ENCODE measurements at regions not wholly inside any gene's neighbourhood (a gene's known extent, or its start where the extent isn't known, plus 50 kb on each side); places are given as distances from the start of the nearest gene placed in this dataset.

DNA sequence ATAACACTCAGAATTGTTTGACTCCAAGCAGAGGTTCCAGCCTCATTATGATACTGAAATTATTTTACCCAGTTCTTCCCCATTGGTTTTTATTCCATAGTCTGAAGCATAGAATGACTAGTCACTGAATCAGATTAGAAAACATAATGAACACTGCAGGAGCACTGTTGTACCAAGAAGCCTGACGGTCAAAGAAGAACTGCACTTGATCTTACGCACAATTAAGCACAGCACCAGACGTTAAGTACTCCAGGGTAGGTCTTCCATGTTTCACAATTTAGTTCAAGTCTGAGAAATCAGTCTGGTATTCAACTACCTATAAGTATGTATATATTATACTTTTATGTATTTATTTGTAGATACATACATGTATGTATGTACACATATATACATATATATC lies 973.5 kb upstream of the SPRY2 start:
- no peak overlapping the region for H3K4me3 ChIP-seq
- no peaks in the 10 kb centered on the region for H3K9me3 ChIP-seq
- intact Hi-C loops (cut with DNase I): no loop called here

GRCh38 chr13:81305928-81306327 lies 965.0 kb upstream of the SPRY2 start:
- no peak overlapping the region for H3K4me3 ChIP-seq
- DNase-seq: no peak
- H3K27ac ChIP-seq: no peak overlapping the region
- TF ChIP-seq CTCF (IDR thresholded peaks at IDR 0.05): no peak
- no peaks in the 10 kb centered on the region for H3K9me3 ChIP-seq
- H3K4me1 ChIP-seq: no peaks in the 10 kb centered on the region
- H3K27me3 ChIP-seq: no peaks in the 10 kb centered on the region
- no peak overlapping the region for H3K9ac ChIP-seq (ENCODE audit: low read depth in 2 of 2, low read length in 2 of 2)
- intact Hi-C loops (cut with DNase I): no loop called here
- H3K36me3 ChIP-seq: no peaks in the 10 kb centered on the region

More for the DNA sequence above, 973.5 kb upstream of the SPRY2 start:
- DNase-seq: no peak
- Histone ChIP-seq H3K27ac (no peak overlapping the region), H3K36me3 (no peaks in the 10 kb centered on the region), H3K4me1 (no peaks in the 10 kb centered on the region), H3K27me3 (no peaks in the 10 kb centered on the region), H3K9ac (ENCODE audit: low read depth in 2 of 2, low read length in 2 of 2) (no peak overlapping the region)
- no peak for TF ChIP-seq CTCF (IDR thresholded peaks at IDR 0.05)

DNA sequence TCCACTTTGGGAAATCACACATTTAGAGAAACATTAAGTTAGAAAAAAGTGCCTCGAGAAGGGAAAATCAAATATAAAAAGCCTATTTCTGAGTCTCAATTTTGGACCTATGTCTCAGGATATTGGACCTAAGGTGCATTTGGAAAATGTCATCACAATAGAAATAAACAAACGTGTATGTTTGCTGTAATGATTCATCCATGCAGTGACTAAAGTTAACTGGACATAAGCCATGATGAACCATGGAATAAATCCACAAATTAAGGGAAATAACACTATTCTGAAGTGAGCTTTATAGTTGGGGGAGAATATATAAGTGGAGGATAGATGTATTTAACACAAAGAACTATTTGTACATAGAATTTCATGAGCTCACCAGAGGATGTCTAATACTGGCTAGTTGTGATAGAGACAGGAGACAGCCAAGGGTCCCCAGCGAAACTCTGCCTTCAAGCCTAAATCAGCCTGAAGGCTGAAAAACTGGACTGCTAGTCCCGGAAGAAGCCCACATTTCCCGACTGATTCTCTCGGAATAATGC lies 963.3 kb upstream of the SPRY2 start:
- H3K9ac ChIP-seq (ENCODE audit: low read depth in 2 of 2, low read length in 2 of 2): no peak overlapping the region
- no peaks in the 10 kb centered on the region for H3K9me3 ChIP-seq
- DNase-seq: no peak
- H3K36me3 ChIP-seq: no peaks in the 10 kb centered on the region
- no peak for TF ChIP-seq CTCF (IDR thresholded peaks at IDR 0.05)
- H3K4me3 ChIP-seq: no peak overlapping the region
- H3K27me3 ChIP-seq: no peaks in the 10 kb centered on the region
- intact Hi-C loops (cut with DNase I): no loop called here
- no peaks in the 10 kb centered on the region for H3K4me1 ChIP-seq
- H3K27ac ChIP-seq: no peak overlapping the region

DNA sequence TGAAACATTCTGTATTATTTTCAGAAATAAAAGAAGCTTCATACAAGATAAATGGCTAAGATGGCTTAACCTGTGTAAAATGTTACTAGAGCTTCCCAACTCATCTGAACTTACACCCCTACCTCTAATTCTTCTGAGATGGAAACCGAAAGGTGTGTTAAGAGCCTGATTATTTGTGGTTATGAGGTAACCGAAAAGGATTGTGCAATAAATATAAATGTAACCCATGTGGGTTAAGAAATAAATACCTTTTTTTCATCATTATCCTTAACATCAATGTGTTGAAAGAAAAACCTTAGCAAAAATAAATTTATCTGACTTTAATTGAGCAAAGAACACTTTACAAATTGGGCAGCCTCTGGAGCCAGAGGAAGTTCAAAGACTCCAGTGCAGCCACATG lies 961.8 kb upstream of the SPRY2 start:
- H3K9me3 ChIP-seq: no peaks in the 10 kb centered on the region
- no peak overlapping the region for H3K27ac ChIP-seq
- no peaks in the 10 kb centered on the region for H3K36me3 ChIP-seq
- no peak overlapping the region for H3K9ac ChIP-seq (ENCODE audit: low read depth in 2 of 2, low read length in 2 of 2)
- no peak for DNase-seq
- H3K27me3 ChIP-seq: no peaks in the 10 kb centered on the region
- intact Hi-C loops (cut with DNase I): no loop called here
- no peak for TF ChIP-seq CTCF (IDR thresholded peaks at IDR 0.05)
- no peaks in the 10 kb centered on the region for H3K4me1 ChIP-seq
- no peak overlapping the region for H3K4me3 ChIP-seq

GRCh38 chr13:81302125-81302524 lies 961.2 kb upstream of the SPRY2 start:
- H3K9me3 ChIP-seq: no peaks in the 10 kb centered on the region
- no peak for TF ChIP-seq CTCF (IDR thresholded peaks at IDR 0.05)
- DNase-seq: no peak
- no peak overlapping the region for H3K4me3 ChIP-seq
- H3K27me3 ChIP-seq: no peaks in the 10 kb centered on the region
- H3K36me3 ChIP-seq: no peaks in the 10 kb centered on the region
- H3K27ac ChIP-seq: no peak overlapping the region
- intact Hi-C loops (cut with DNase I): no loop called here
- no peaks in the 10 kb centered on the region for H3K4me1 ChIP-seq
- H3K9ac ChIP-seq (ENCODE audit: low read depth in 2 of 2, low read length in 2 of 2): no peak overlapping the region

DNA sequence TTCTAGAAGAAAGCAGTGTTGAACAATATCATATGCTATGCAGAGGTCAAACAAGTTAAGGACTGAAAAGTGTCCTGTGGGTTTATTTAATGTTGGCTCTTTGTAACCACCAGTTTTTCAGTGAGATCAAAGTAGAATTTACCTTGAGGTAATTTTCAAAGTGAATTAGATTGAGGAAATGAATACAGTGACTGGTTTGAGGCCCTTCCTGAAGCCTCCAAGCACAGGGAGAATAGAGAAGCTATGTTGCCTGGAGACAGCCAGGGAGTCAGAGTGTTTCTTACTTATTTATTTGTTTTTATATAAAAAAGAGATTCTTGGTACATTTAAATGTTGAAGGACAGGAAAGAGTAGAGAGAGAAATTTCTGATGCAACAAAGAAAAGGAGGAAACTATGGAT lies 954.3 kb upstream of the SPRY2 start:
- Histone ChIP-seq H3K27me3 (no peaks in the 10 kb centered on the region), H3K9me3 (no peaks in the 10 kb centered on the region), H3K9ac (ENCODE audit: low read depth in 2 of 2, low read length in 2 of 2) (no peak overlapping the region), H3K4me3 (no peak overlapping the region), H3K27ac (no peak overlapping the region), H3K4me1 (no peaks in the 10 kb centered on the region), H3K36me3 (no peaks in the 10 kb centered on the region)
- no peak for DNase-seq
- intact Hi-C loops (cut with DNase I): no loop called here
- no peak for TF ChIP-seq CTCF (IDR thresholded peaks at IDR 0.05)

All from colonic mucosa (tissue), 4 donors.